Thoracic aorta (tissue), 2 donors: ENCODE measurements at regions not wholly inside any gene's neighbourhood (a gene's known extent, or its start where the extent isn't known, plus 50 kb on each side); places are given as distances from the start of the nearest gene placed in this dataset.

Source experiments
- ATAC-seq: fragments of 150-250 bp; one replicate; pipeline ENCODE4 v1.8.0; 2017; ENCODE audit warnings: low read depth; ENCODE audit not compliant: insufficient number of reproducible peaks, low FRiP score
- DNase-seq: peaks from one replicate; pipeline ENCODE4 v3.0.0-alpha.2; 2020; ENCODE audit warnings: low spot score
- H3K27ac ChIP-seq, 2 donors: fragments of 200-600 bp; sonication (generic); 1 replicate in 1 of 2; 2 replicates in 1 of 2; pipeline ENCODE4 v1.5.1; 2016; ENCODE audit warnings: mild to moderate bottlenecking in 2 of 2, moderate library complexity in 2 of 2
- H3K27me3 ChIP-seq: fragments of 200-600 bp; sonication (generic); replicated peaks from 2 replicates; pipeline ENCODE4 v1.6.0; 2016; ENCODE audit warnings: mild to moderate bottlenecking; ENCODE audit not compliant: insufficient read depth
- H3K36me3 ChIP-seq: fragments of 200-600 bp; sonication (generic); one replicate; pipeline ENCODE4 v1.5.1; 2016
- H3K4me1 ChIP-seq, 2 donors: fragments of 200-600 bp; sonication (generic); 1 replicate in 1 of 2; 2 replicates in 1 of 2; pipeline versions ENCODE4 v1.5.1 to v1.6.0; 2016; ENCODE audit warnings: low read depth in 2 of 2, mild to moderate bottlenecking in 1 of 2; ENCODE audit not compliant: control insufficient read depth in 1 of 2
- H3K4me3 ChIP-seq: fragments of 200-600 bp; sonication (generic); 2 replicates; pipeline ENCODE4 v1.5.1; 2016; ENCODE audit warnings: mild to moderate bottlenecking
- H3K9me3 ChIP-seq: fragments of 200-600 bp; sonication (generic); 2 replicates; pipeline ENCODE4 v1.5.1; 2016
- CTCF ChIP-seq: fragments of 200-600 bp; sonication (generic); IDR thresholded peaks from one replicate; pipeline ENCODE4 v1.5.1; 2019; ENCODE audit warnings: antibody characterized with exemption

- no peak for ATAC-seq
- Histone ChIP-seq H3K27me3 (no peaks in the 10 kb centered on the region), H3K4me3 (no peak overlapping the region), H3K27ac (no peak overlapping the region), H3K4me1 (no peaks in the 10 kb centered on the region), H3K36me3 (no peaks in the 10 kb centered on the region), H3K9me3 (no peaks in the 10 kb centered on the region)
- no peak for DNase-seq
- no peak for TF ChIP-seq CTCF
Observed at GRCh38 chr21:16633831-16634459, 878.9 kb upstream of the CXADR start.

GRCh38 chr21:16634515-16634914, 878.3 kb upstream of the CXADR start:
- Histone ChIP-seq H3K27me3 (no peaks in the 10 kb centered on the region), H3K36me3 (no peaks in the 10 kb centered on the region), H3K9me3 (no peaks in the 10 kb centered on the region), H3K4me1 (no peaks in the 10 kb centered on the region), H3K27ac (no peak overlapping the region), H3K4me3 (no peak overlapping the region)
- ATAC-seq (no peak), DNase-seq (no peak)
- no peak for TF ChIP-seq CTCF

- H3K4me3 ChIP-seq, result no peak overlapping the region
- no peaks in the 10 kb centered on the region for H3K36me3 ChIP-seq
- TF ChIP-seq CTCF, result no peak
- no peaks in the 10 kb centered on the region for H3K27me3 ChIP-seq
- H3K9me3 ChIP-seq, result no peaks in the 10 kb centered on the region
- H3K4me1 ChIP-seq, result no peaks in the 10 kb centered on the region
- H3K27ac ChIP-seq, result no peak overlapping the region
- ATAC-seq (no peak), DNase-seq (no peak)
Observed at GRCh38 chr21:16640297-16641027, 872.4 kb upstream of the CXADR start.

GRCh38 chr21:16642353-16642752, 870.5 kb upstream of the CXADR start:
- ATAC-seq (no peak), DNase-seq (no peak)
- no peaks in the 10 kb centered on the region for H3K27me3 ChIP-seq
- no peak overlapping the region for H3K4me3 ChIP-seq
- no peaks in the 10 kb centered on the region for H3K4me1 ChIP-seq
- no peak overlapping the region for H3K27ac ChIP-seq
- no peaks in the 10 kb centered on the region for H3K9me3 ChIP-seq
- TF ChIP-seq CTCF, result no peak
- H3K36me3 ChIP-seq, result no peaks in the 10 kb centered on the region

GRCh38 chr21:16644685-16645084, 868.2 kb upstream of the CXADR start:
- no peak for DNase-seq
- no peaks in the 10 kb centered on the region for H3K9me3 ChIP-seq
- no peaks in the 10 kb centered on the region for H3K36me3 ChIP-seq
- no peak for ATAC-seq
- no peaks in the 10 kb centered on the region for H3K27me3 ChIP-seq
- H3K4me1 ChIP-seq, result no peaks in the 10 kb centered on the region
- TF ChIP-seq CTCF, result no peak
- H3K27ac ChIP-seq, result no peak overlapping the region
- H3K4me3 ChIP-seq, result no peak overlapping the region
